ENCODE measurements at regions not wholly inside any gene's neighbourhood (a gene's known extent, or its start where the extent isn't known, plus 50 kb on each side); places are given as distances from the start of the nearest gene placed in this dataset.
"Not testable (repeated sequence)": the region's sequence is repeated elsewhere in the genome, so short reads cannot be mapped to it uniquely, and the experiment has no call there.

DNA sequence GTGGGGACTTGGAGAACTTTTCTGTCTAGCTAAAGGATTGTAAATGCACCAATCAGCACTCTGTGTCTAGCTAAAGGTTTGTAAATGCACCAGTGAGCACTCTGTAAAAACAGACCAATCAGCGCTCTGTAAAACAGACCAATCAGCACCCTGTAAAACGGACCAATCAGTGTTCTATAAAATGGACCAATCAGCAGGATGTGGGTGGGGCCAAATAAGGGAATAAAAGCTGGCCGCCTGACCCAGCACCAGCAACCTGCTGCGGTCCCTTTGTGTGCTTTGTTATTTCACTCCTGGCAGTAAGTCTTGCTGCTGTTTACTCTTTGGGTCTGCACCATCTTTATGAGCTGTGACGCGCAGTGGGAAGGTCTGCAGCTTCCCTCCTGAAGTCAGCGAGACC is 67.8 kb upstream of the JADE1 start:
- TF ChIP-seq EZH2 (IDR thresholded peaks at IDR 0.05; ENCODE audit: low read length), result not testable (repeated sequence)
- TF ChIP-seq, protein P1, sequence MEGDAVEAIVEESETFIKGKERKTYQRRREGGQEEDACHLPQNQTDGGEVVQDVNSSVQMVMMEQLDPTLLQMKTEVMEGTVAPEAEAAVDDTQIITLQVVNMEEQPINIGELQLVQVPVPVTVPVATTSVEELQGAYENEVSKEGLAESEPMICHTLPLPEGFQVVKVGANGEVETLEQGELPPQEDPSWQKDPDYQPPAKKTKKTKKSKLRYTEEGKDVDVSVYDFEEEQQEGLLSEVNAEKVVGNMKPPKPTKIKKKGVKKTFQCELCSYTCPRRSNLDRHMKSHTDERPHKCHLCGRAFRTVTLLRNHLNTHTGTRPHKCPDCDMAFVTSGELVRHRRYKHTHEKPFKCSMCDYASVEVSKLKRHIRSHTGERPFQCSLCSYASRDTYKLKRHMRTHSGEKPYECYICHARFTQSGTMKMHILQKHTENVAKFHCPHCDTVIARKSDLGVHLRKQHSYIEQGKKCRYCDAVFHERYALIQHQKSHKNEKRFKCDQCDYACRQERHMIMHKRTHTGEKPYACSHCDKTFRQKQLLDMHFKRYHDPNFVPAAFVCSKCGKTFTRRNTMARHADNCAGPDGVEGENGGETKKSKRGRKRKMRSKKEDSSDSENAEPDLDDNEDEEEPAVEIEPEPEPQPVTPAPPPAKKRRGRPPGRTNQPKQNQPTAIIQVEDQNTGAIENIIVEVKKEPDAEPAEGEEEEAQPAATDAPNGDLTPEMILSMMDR (optimal IDR thresholded peaks at IDR 0.05 in 1 of 3, IDR thresholded peaks at IDR 0.05 in 1 of 3, conservative IDR thresholded peaks at IDR 0.05 in 1 of 3; ENCODE audit: extremely low read depth in 1 of 3, insufficient read depth in 2 of 3, low read length in 3 of 3), result not testable (repeated sequence)

Data from keratinocyte (primary cell).